ENCODE measurements at regions not wholly inside any gene's neighbourhood (a gene's known extent, or its start where the extent isn't known, plus 50 kb on each side); places are given as distances from the start of the nearest gene placed in this dataset.

DNA sequence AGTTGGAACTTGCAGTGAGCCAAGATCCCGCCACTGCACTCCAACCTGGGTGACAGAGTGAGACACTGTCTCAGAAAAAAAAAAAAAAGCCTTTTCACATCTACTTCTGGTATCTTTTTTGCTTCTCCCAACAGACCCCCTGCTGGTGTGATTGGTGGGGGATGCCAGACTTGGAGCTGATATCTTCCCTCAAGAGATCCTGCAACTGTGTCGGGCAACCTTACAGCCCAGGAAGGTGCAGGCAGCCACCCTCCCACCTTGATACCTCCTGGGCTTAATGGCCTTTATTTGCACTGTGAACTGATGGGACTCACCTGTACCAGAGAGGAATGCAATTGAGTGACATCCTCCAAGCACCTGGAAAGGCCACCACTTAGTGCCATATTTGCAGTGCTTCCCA, 142.3 kb downstream of the RGS9 start:
- Histone ChIP-seq H3K4me3 (no peak overlapping the region), H3K9me3 (replicated peaks in 1 of 3) (no peaks in the 10 kb centered on the region), H3K4me1 (replicated peaks in 1 of 2) (no peaks in the 10 kb centered on the region), H3K36me3 (replicated peaks in 1 of 2) (no peaks in the 10 kb centered on the region), H3K27ac (no peak overlapping the region), H3K27me3 (peaks cover 4% of the 10 kb centered on the region)
- intact Hi-C loops (cut with DNase I): no loop called here
- WGBS, 4 donors: 89 to 96% (median 95%) methylated on average over 2 of the region's 2 CpGs
- no peak for DNase-seq
- TF ChIP-seq, protein P1, sequence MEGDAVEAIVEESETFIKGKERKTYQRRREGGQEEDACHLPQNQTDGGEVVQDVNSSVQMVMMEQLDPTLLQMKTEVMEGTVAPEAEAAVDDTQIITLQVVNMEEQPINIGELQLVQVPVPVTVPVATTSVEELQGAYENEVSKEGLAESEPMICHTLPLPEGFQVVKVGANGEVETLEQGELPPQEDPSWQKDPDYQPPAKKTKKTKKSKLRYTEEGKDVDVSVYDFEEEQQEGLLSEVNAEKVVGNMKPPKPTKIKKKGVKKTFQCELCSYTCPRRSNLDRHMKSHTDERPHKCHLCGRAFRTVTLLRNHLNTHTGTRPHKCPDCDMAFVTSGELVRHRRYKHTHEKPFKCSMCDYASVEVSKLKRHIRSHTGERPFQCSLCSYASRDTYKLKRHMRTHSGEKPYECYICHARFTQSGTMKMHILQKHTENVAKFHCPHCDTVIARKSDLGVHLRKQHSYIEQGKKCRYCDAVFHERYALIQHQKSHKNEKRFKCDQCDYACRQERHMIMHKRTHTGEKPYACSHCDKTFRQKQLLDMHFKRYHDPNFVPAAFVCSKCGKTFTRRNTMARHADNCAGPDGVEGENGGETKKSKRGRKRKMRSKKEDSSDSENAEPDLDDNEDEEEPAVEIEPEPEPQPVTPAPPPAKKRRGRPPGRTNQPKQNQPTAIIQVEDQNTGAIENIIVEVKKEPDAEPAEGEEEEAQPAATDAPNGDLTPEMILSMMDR (IDR thresholded peaks at IDR 0.05): no peak
- TF ChIP-seq POLR2A (IDR thresholded peaks at IDR 0.05): no peak

DNA sequence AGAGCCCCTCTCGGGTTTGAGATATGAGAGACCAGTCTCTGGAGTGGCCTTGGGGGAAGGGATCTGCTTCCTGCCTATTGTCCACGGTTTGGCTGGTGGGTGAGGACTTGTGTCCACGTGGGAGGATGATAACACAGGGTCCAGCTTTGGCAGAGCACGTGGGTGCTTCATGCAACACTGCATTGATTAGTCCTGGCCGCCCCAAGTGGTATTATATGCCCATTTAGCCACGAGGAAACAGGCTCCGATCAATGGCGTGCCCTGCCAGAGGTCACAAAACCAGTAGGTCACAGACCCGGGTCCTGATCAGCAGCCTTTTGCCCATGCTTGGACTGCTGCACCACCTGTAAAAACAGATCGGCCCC, 141.6 kb downstream of the RGS9 start:
- no peak overlapping the region for H3K4me3 ChIP-seq
- WGBS, 4 donors: 70 to 82% (median 72%) methylated on average over 10 of the region's 10 CpGs
- H3K27ac ChIP-seq: no peak overlapping the region
- TF ChIP-seq, protein P1 (IDR thresholded peaks at IDR 0.05): no peak
- no peaks in the 10 kb centered on the region for H3K9me3 ChIP-seq (replicated peaks in 1 of 3)
- peaks cover 4% of the 10 kb centered on the region for H3K27me3 ChIP-seq
- intact Hi-C loops (cut with DNase I): no loop called here
- H3K4me1 ChIP-seq (replicated peaks in 1 of 2): no peaks in the 10 kb centered on the region
- no peaks in the 10 kb centered on the region for H3K36me3 ChIP-seq (replicated peaks in 1 of 2)
- no peak for DNase-seq

DNA sequence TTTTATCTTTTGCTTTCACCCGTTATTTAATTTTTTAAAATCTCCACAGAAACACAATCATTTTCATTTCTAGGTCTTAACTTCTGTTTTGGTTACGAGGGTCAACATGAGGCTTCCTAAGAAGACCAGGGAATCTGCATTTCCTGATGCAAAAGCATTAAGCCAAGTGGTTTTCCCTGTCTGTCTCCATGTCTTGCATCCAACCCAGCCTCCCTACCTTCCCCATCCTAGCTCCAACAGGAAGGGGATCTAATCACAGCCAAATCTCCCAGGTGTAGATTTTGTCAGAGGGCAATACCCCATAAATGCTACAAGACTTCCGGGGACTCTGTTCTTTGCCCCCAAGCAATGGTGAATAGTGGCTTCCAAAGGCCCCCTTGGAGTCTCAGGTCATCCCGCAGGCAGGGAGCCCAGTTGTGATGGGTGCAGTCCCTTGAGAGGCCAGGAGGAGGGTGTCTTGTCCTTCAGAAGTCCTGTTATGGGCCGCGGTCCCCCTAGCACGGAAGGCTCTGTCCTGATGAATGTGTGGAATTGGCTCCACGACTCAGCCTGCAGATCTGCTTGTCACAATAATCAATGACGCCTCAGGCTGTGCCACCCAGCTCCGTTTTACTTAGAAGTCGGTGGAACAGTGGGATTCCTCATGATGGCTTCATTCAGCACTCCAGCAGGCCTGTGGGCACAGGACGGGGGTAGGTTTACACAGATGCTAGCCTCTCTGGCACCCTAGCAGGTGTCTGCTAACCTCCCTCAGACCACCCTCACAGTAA, 141.1 kb downstream of the RGS9 start:
- 28 to 60% (median 44%) methylated on average over 5 to 12 of the region's 12 CpGs for WGBS, 4 donors
- H3K27me3 ChIP-seq: peaks cover 4% of the 10 kb centered on the region
- TF ChIP-seq POLR2A (IDR thresholded peaks at IDR 0.05): no peak
- TF ChIP-seq, protein P1 (IDR thresholded peaks at IDR 0.05): peak in 5 of 6 experiments; percentile 22 to 57 (median 34)
- no peak overlapping the region for H3K4me3 ChIP-seq
- H3K36me3 ChIP-seq (replicated peaks in 1 of 2): no peaks in the 10 kb centered on the region
- no peak overlapping the region for H3K27ac ChIP-seq
- intact Hi-C loops (cut with DNase I): no loop called here
- DNase-seq: peak in 6 of 7 donors; percentile 19 to 62 (median 46)
- no peaks in the 10 kb centered on the region for H3K4me1 ChIP-seq (replicated peaks in 1 of 2)
- H3K9me3 ChIP-seq (replicated peaks in 1 of 3): no peaks in the 10 kb centered on the region

DNA sequence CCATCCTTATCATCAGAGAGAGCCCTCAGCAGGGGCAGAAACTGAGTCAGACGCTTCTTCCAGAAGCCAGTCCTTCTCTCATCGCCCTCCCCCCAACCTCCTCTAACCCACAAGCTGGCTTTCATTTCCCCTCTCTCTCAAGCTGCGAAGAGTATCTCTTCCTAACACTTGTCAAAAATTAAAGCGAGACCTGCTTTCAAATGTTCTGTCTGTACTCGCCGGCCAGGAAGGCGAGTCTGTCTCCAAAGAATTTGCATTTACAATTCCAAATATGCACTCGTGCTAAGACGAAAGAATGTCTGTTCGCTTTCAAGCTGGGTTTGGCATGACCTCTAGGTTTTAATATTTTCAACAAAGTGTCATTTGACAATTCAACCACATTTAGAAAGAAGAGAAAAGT, 140.4 kb downstream of the RGS9 start:
- no peaks in the 10 kb centered on the region for H3K36me3 ChIP-seq (replicated peaks in 1 of 2)
- TF ChIP-seq POLR2A (IDR thresholded peaks at IDR 0.05): no peak
- no peaks in the 10 kb centered on the region for H3K9me3 ChIP-seq (replicated peaks in 1 of 3)
- no peak overlapping the region for H3K27ac ChIP-seq
- 48 to 60% (median 56%) methylated on average over 10 of the region's 10 CpGs for WGBS, 4 donors
- no peak overlapping the region for H3K4me3 ChIP-seq
- H3K27me3 ChIP-seq: peaks cover 4% of the 10 kb centered on the region
- DNase-seq: no peak
- intact Hi-C loops (cut with DNase I): no loop called here
- no peaks in the 10 kb centered on the region for H3K4me1 ChIP-seq (replicated peaks in 1 of 2)
